H1 (cell line): ENCODE measurements at regions not wholly inside any gene's neighbourhood (a gene's known extent, or its start where the extent isn't known, plus 50 kb on each side); places are given as distances from the start of the nearest gene placed in this dataset.
A peak's percentile ranks its signal among the peaks of the same experiment; 100 is the strongest.

ENCODE experiments used
- BACH1 ChIP-seq: IDR thresholded peaks from 2 replicates; pipeline ENCODE4 v1.6.1; 2012; ENCODE audit warnings: low read length, improper control_type of control experiment
- BCL11A ChIP-seq, 2 experiments: IDR thresholded peaks; one replicate each; pipeline ENCODE4 v1.6.1; 2011; ENCODE audit warnings: low read depth in 2 of 2, low read length in 2 of 2, mild to moderate bottlenecking in 2 of 2
- EZH2 ChIP-seq: fragments of 200-600 bp; sonication (generic); IDR thresholded peaks from 2 replicates; pipeline ENCODE4 v1.7.1; 2012; ENCODE audit warnings: low read depth, mild to moderate bottlenecking, moderate library complexity, low read length, inconsistent platforms; ENCODE audit not compliant: severe bottlenecking
- GABPA ChIP-seq: IDR thresholded peaks from 2 replicates; pipeline ENCODE4 v1.6.1; 2011; ENCODE audit warnings: mild to moderate bottlenecking, low read length, moderate library complexity, borderline replicate concordance; ENCODE audit not compliant: insufficient read depth
- KDM4A ChIP-seq: IDR thresholded peaks from one replicate; pipeline ENCODE4 v1.7.1; 2012; ENCODE audit warnings: low read depth, mild to moderate bottlenecking, moderate library complexity, low read length, inconsistent platforms; ENCODE audit not compliant: severe bottlenecking
- PHF8 ChIP-seq: fragments of 200-600 bp; sonication (generic); conservative IDR thresholded peaks from 2 replicates; pipeline ENCODE4 v1.7.1; 2012; ENCODE audit warnings: low read depth, mild to moderate bottlenecking, inconsistent platforms, low read length, moderate library complexity
- POLR2A ChIP-seq, 2 experiments: IDR thresholded peaks; 1 replicate in 1 of 2; 2 replicates in 1 of 2; pipeline ENCODE4 v1.6.1; 2011; ENCODE audit warnings: low read depth in 2 of 2, low read length in 2 of 2, mild to moderate bottlenecking in 2 of 2; ENCODE audit errors: control extremely low read depth in 1 of 2
- RAD21 ChIP-seq, 2 experiments: IDR thresholded peaks in 1 of 2; conservative IDR thresholded peaks in 1 of 2; 2 replicates each; pipeline ENCODE4 v1.6.1; 2011; ENCODE audit warnings: low read depth in 2 of 2, low read length in 2 of 2, improper control_type of control experiment in 1 of 2, inconsistent platforms in 1 of 2, mild to moderate bottlenecking in 1 of 2, moderate library complexity in 1 of 2
- SAP30 ChIP-seq: fragments of 300-600 bp; sonication (generic); IDR thresholded peaks from 2 replicates; pipeline ENCODE4 v1.7.1; 2012; ENCODE audit warnings: low read length, moderate library complexity, mild to moderate bottlenecking, inconsistent platforms; ENCODE audit not compliant: insufficient read depth, insufficient replicate concordance
- SIN3A ChIP-seq, 2 experiments: IDR thresholded peaks in 1 of 2; conservative IDR thresholded peaks in 1 of 2; 2 replicates each; pipeline ENCODE4 v1.6.1; 2011 to 2012; ENCODE audit warnings: low read length in 2 of 2, improper control_type of control experiment in 1 of 2, low read depth in 1 of 2, mild to moderate bottlenecking in 1 of 2
- TF ChIP-seq, protein P1 (sequence below), 3 experiments: IDR thresholded peaks; 1 replicate in 2 of 3; 2 replicates in 1 of 3; pipeline versions ENCODE4 v1.5.1 to v1.6.1; 2011; ENCODE audit warnings: low read length in 3 of 3, mild to moderate bottlenecking in 3 of 3, inconsistent platforms in 2 of 3, low read depth in 1 of 3, moderate library complexity in 1 of 3; ENCODE audit not compliant: insufficient read depth in 1 of 3; ENCODE audit errors: control extremely low read depth in 1 of 3

GRCh38 chr12:17301544-17301943, 695.6 kb upstream of the LMO3 start:
- TF ChIP-seq KDM4A (no peak), GABPA (no peak), POLR2A (IDR thresholded peaks at IDR 0.05; ENCODE audit: control extremely low read depth in 1 of 2, low read depth in 2 of 2, low read length in 2 of 2) (no peak), RAD21 (IDR thresholded peaks at IDR 0.05 in 1 of 2, conservative IDR thresholded peaks at IDR 0.05 in 1 of 2; ENCODE audit: low read depth in 2 of 2, low read length in 2 of 2) (peak; percentile 70 to 73), SAP30 (no peak), BCL11A (IDR thresholded peaks at IDR 0.05; ENCODE audit: low read depth in 2 of 2, low read length in 2 of 2) (no peak), EZH2 (no peak), SIN3A (conservative IDR thresholded peaks at IDR 0.05 in 1 of 2, IDR thresholded peaks at IDR 0.05 in 1 of 2; ENCODE audit: low read depth in 1 of 2, low read length in 2 of 2) (no peak), BACH1 (no peak), PHF8 (no peak)
- TF ChIP-seq, protein P1, sequence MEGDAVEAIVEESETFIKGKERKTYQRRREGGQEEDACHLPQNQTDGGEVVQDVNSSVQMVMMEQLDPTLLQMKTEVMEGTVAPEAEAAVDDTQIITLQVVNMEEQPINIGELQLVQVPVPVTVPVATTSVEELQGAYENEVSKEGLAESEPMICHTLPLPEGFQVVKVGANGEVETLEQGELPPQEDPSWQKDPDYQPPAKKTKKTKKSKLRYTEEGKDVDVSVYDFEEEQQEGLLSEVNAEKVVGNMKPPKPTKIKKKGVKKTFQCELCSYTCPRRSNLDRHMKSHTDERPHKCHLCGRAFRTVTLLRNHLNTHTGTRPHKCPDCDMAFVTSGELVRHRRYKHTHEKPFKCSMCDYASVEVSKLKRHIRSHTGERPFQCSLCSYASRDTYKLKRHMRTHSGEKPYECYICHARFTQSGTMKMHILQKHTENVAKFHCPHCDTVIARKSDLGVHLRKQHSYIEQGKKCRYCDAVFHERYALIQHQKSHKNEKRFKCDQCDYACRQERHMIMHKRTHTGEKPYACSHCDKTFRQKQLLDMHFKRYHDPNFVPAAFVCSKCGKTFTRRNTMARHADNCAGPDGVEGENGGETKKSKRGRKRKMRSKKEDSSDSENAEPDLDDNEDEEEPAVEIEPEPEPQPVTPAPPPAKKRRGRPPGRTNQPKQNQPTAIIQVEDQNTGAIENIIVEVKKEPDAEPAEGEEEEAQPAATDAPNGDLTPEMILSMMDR (IDR thresholded peaks at IDR 0.05; ENCODE audit: control extremely low read depth in 1 of 3, insufficient read depth in 1 of 3, low read depth in 1 of 3, low read length in 3 of 3): peak; percentile 35 to 37 (median 35); a peak in 3 of 4 replicates
